Right lobe of liver (tissue), 6 donors: ENCODE measurements at regions not wholly inside any gene's neighbourhood (a gene's known extent, or its start where the extent isn't known, plus 50 kb on each side); places are given as distances from the start of the nearest gene placed in this dataset.

Source experiments
- ATAC-seq, 4 donors: fragments of 200-7000 bp; cut with Tn5 transposase; one replicate each; pipeline ENCODE4 v1.9.1; 2020; ENCODE audit warnings: mild to moderate bottlenecking in 4 of 4, moderate library complexity in 4 of 4
- DNase-seq, 3 donors: peaks; one replicate each; pipeline ENCODE4 v3.0.0-alpha.2; 2020
- H3K27ac ChIP-seq, 3 donors: fragments of 200-600 bp; one replicate each; pipeline ENCODE4 v1.8.0; 2022
- H3K27me3 ChIP-seq, 2 donors: fragments of 200-600 bp; one replicate each; pipeline ENCODE4 v1.8.0; 2022
- H3K36me3 ChIP-seq, 4 donors: fragments of 200-600 bp; sonication (generic) in 1 of 4; one replicate each; pipeline versions ENCODE4 v1.5.1 to v1.8.0; 2017 to 2022; ENCODE audit warnings: control low read depth in 1 of 4
- H3K4me1 ChIP-seq, 4 donors: fragments of 200-600 bp; sonication (generic) in 1 of 4; one replicate each; pipeline versions ENCODE4 v1.5.1 to v1.8.0; 2017 to 2022; ENCODE audit warnings: control low read depth in 1 of 4
- H3K4me3 ChIP-seq, 3 donors: fragments of 200-600 bp; one replicate each; pipeline ENCODE4 v1.8.0; 2022
- H3K9me3 ChIP-seq, 4 donors: fragments of 200-600 bp; sonication (generic) in 1 of 4; one replicate each; pipeline versions ENCODE4 v1.5.1 to v1.8.0; 2017 to 2022; ENCODE audit warnings: control low read depth in 1 of 4
- CTCF ChIP-seq, 4 donors: fragments of 200-600 bp in 3 of 4; fragments of 450-650 bp in 1 of 4; IDR thresholded peaks; one replicate each; pipeline versions ENCODE4 v1.5.1 to v1.8.0; 2016 to 2022; ENCODE audit warnings: antibody characterized with exemption in 4 of 4, mild to moderate bottlenecking in 2 of 4
- POLR2A ChIP-seq: fragments of 450-650 bp; IDR thresholded peaks from one replicate; pipeline ENCODE4 v1.6.1; 2017; ENCODE audit warnings: antibody characterized with exemption, mild to moderate bottlenecking
- WGBS: methylation state at CpG from one replicate; pipeline ENCODE4 v1.1.6; 2018; ENCODE audit warnings: low coverage, low lambda C conversion rate; ENCODE audit not compliant: insufficient coverage; ENCODE audit errors: missing lambda C conversion rate; 5-methylcytosine and 5-hydroxymethylcytosine counted together
- intact Hi-C, 2 donors: fragments of 100-400 bp; cut with DNase I; formaldehyde crosslinking; loops; one replicate each; pipeline versions ENCODE4 v1.11.2 to v1.14.1; 2022
- donor health status: DM: no; HTN: yes; CAD: no.
- donor health status: DM: no; HTN: no; CAD: no.
- donor health status: DM: no; HTN: no; CAD: no.
- donor health status: DM: no; HTN: yes; CAD: no.
- donor health status: DM: no; HTN: yes; CAD: no.

- intact Hi-C loops = no loop called here
- H3K4me3 ChIP-seq = no peak overlapping the region
- H3K27ac ChIP-seq = peak overlapping the region; percentile 77 to 94 (median 88)
- no peak for DNase-seq
- no peaks in the 10 kb centered on the region for H3K36me3 ChIP-seq
- no peaks in the 10 kb centered on the region for H3K9me3 ChIP-seq
- peak in 2 of 4 donors; percentile 3 to 5 for ATAC-seq
- TF ChIP-seq POLR2A = no peak
- TF ChIP-seq CTCF (IDR thresholded peaks at IDR 0.05) = peak; percentile 7 to 26 (median 14)
- no peaks in the 10 kb centered on the region for H3K27me3 ChIP-seq
- peaks cover 0 to 55% (median 26%) of the 10 kb centered on the region in 4 donors for H3K4me1 ChIP-seq
- 46% methylated on average over 14 of the region's 15 CpGs for WGBS
Observed at GRCh38 chr1:9448132-9449109, 90.8 kb upstream of the SLC25A33 start.

GRCh38 chr1:9449110-9449627, 90.1 kb upstream of the SLC25A33 start:
- ATAC-seq (peak in 1 of 4 donors; percentile 3), DNase-seq (no peak)
- no peak for TF ChIP-seq POLR2A
- 32% methylated on average over 8 of the region's 10 CpGs for WGBS
- peaks cover 0 to 63% (median 25%) of the 10 kb centered on the region in 4 donors for H3K4me1 ChIP-seq
- no peaks in the 10 kb centered on the region for H3K36me3 ChIP-seq
- H3K27ac ChIP-seq = peak overlapping the region; percentile 77 to 94 (median 88)
- H3K4me3 ChIP-seq = no peak overlapping the region
- intact Hi-C loops = no loop called here
- H3K27me3 ChIP-seq = no peaks in the 10 kb centered on the region
- H3K9me3 ChIP-seq = no peaks in the 10 kb centered on the region

- 92% methylated on average over 2 of the region's 12 CpGs for WGBS
- H3K27ac ChIP-seq = peak overlapping the region in 1 of 3 donors; percentile 94
Observed at GRCh38 chr1:9449976-9450696, 89.1 kb upstream of the SLC25A33 start.

GRCh38 chr1:9451081-9451480, 88.2 kb upstream of the SLC25A33 start:
- Histone ChIP-seq H3K27ac (peak overlapping the region in 2 of 3 donors; percentile 82 to 95), H3K4me1 (peaks cover 0 to 80% (median 32%) of the 10 kb centered on the region in 4 donors), H3K36me3 (no peaks in the 10 kb centered on the region), H3K4me3 (no peak overlapping the region), H3K9me3 (no peaks in the 10 kb centered on the region), H3K27me3 (no peaks in the 10 kb centered on the region)
- intact Hi-C loops = no loop called here
- WGBS = 83% methylated on average over 8 of the region's 8 CpGs
- TF ChIP-seq POLR2A (no peak), CTCF (IDR thresholded peaks at IDR 0.05) (no peak)
- no peak for DNase-seq
- ATAC-seq = no peak

More at GRCh38 chr1:9449976-9450696, 89.1 kb upstream of the SLC25A33 start:
- Histone ChIP-seq H3K4me3 (no peak overlapping the region), H3K4me1 (peaks cover 0 to 72% (median 28%) of the 10 kb centered on the region in 4 donors), H3K36me3 (no peaks in the 10 kb centered on the region), H3K27me3 (no peaks in the 10 kb centered on the region), H3K9me3 (no peaks in the 10 kb centered on the region)
- no peak for DNase-seq
- no peak for TF ChIP-seq POLR2A
- no peak for TF ChIP-seq CTCF (IDR thresholded peaks at IDR 0.05)
- intact Hi-C loops = no loop called here
- ATAC-seq = no peak
